ENCODE measurements at regions not wholly inside any gene's neighbourhood (a gene's known extent, or its start where the extent isn't known, plus 50 kb on each side); places are given as distances from the start of the nearest gene placed in this dataset.
A peak's percentile ranks its signal among the peaks of the same experiment; 100 is the strongest.

- DNase-seq = no peak
Observed at GRCh38 chr16:77594799-77595596, 127.3 kb upstream of the NUDT7 start.

- DNase-seq = no peak
Observed at GRCh38 chr16:77596261-77596660, 126.1 kb upstream of the NUDT7 start.

GRCh38 chr16:77599793-77600415 is 122.4 kb upstream of the NUDT7 start:
- peak; percentile 3 for DNase-seq

- no peak for DNase-seq
Observed at GRCh38 chr16:77600555-77600954, 121.8 kb upstream of the NUDT7 start.

GRCh38 chr16:77603656-77604055 is 118.7 kb upstream of the NUDT7 start:
- DNase-seq = no peak

GRCh38 chr16:77610496-77610895 is 111.8 kb upstream of the NUDT7 start:
- no peak for DNase-seq

- no peak for DNase-seq
Observed at GRCh38 chr16:77611386-77611785, 110.9 kb upstream of the NUDT7 start.

GRCh38 chr16:77612596-77612995 is 109.7 kb upstream of the NUDT7 start:
- DNase-seq = no peak

- no peak for DNase-seq
Observed at GRCh38 chr16:77613095-77613494, 109.2 kb upstream of the NUDT7 start.

- no peak for DNase-seq
Observed at GRCh38 chr16:77617553-77617952, 104.8 kb upstream of the NUDT7 start.

- no peak for DNase-seq
Observed at GRCh38 chr16:77617996-77618395, 104.3 kb upstream of the NUDT7 start.

- DNase-seq = no peak
Observed at GRCh38 chr16:77618951-77619350, 103.4 kb upstream of the NUDT7 start.

GRCh38 chr16:77624085-77624484 is 98.2 kb upstream of the NUDT7 start:
- no peak for DNase-seq

GRCh38 chr16:77636615-77637014 is 85.7 kb upstream of the NUDT7 start:
- DNase-seq = no peak

- DNase-seq = no peak
Observed at GRCh38 chr16:77637940-77638339, 84.4 kb upstream of the NUDT7 start.

- no peak for DNase-seq
Observed at GRCh38 chr16:77643176-77643575, 79.1 kb upstream of the NUDT7 start.

GRCh38 chr16:77645764-77646163 is 76.5 kb upstream of the NUDT7 start:
- DNase-seq = no peak

GRCh38 chr16:77647726-77648125 is 74.6 kb upstream of the NUDT7 start:
- no peak for DNase-seq

GRCh38 chr16:77650761-77651160 is 71.6 kb upstream of the NUDT7 start:
- DNase-seq = no peak

- no peak for DNase-seq
Observed at GRCh38 chr16:77652399-77652798, 69.9 kb upstream of the NUDT7 start.

- no peak for DNase-seq
Observed at GRCh38 chr16:77657016-77657415, 65.3 kb upstream of the NUDT7 start.

GRCh38 chr16:77660311-77660710 is 62.0 kb upstream of the NUDT7 start:
- DNase-seq = no peak

- no peak for DNase-seq
Observed at GRCh38 chr16:77662246-77662645, 60.1 kb upstream of the NUDT7 start.

- DNase-seq = no peak
Observed at GRCh38 chr16:77663711-77664110, 58.6 kb upstream of the NUDT7 start.

- no peak for DNase-seq
Observed at GRCh38 chr16:77666771-77667170, 55.5 kb upstream of the NUDT7 start.

Measured in CD4-positive, alpha-beta T cell treated with Interleukin-17A for 1 hour (primary cell).